ENCODE measurements at regions not wholly inside any gene's neighbourhood (a gene's known extent, or its start where the extent isn't known, plus 50 kb on each side); places are given as distances from the start of the nearest gene placed in this dataset.
"Not testable (repeated sequence)": the region's sequence is repeated elsewhere in the genome, so short reads cannot be mapped to it uniquely, and the experiment has no call there.

DNA sequence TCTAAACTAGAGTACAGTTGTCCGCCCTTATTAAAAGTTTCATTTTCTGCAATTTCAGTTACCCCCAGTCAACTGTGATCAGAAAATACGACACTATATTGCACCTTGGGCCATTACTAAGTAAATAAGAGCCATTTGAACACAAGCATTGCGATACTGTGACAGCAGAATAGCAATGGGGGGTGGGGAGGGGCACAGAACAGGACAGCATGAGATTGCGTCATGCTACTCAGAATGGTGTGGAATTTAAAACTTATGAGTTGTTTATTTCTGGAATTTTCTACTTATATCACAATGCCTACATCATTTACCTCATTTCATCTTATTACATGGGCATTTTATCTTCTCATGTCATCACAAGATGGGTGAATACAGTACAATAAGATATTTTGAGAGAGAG, 166.3 kb downstream of the MANEA start:
- ATAC-seq = no peak
- Mint-ChIP-seq H3K9me3 (peaks cover 0 to 5% of the 10 kb centered on the region in 2 donors), H3K36me3 (no peaks in the 10 kb centered on the region)

DNA sequence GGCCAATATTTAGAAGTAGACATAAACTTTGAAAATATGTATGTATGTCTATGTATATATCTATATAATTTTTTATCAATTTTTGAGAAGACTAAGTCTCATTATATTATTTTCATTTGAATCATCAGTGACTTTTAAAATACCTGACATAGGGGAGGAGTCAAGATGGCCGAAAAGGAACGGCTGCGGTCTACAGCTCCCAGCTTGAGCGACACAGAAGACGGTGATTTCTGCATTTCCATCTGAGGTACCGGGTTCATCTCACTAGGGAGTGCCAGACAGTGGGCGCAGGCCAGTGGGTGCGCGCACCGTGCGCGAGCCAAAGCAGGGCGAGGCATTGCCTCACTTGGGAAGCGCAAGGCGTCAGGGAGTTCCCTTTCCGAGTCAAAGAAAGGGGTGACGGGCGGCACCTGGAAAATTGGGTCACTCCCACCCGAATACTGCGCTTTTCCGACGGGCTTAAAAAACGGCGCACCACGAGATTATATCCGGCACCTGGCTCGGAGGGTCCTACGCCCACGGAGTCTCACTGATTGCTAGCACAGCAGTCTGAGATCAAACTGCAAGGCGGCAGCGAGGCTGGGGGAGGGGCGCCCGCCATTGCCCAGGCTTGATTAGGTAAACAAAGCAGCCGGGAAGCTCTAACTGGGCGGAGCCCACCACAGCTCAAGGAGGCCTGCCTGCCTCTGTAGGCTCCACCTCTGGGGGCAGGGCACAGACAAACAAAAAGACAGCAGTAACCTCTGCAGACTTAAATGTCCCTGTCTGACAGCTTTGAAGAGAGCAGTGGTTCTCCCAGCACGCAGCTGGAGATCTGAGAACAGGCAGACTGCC, 181.1 kb downstream of the MANEA start:
- not testable (repeated sequence) for H3K27ac Mint-ChIP-seq; H3K36me3 Mint-ChIP-seq; ATAC-seq; H3K9me3 Mint-ChIP-seq; DNase-seq (ENCODE audit: low spot score in 2 of 2)

More for the DNA sequence above, 166.3 kb downstream of the MANEA start:
- no peak for DNase-seq (ENCODE audit: low spot score in 2 of 2)
- H3K27ac Mint-ChIP-seq = no peak overlapping the region

DNA sequence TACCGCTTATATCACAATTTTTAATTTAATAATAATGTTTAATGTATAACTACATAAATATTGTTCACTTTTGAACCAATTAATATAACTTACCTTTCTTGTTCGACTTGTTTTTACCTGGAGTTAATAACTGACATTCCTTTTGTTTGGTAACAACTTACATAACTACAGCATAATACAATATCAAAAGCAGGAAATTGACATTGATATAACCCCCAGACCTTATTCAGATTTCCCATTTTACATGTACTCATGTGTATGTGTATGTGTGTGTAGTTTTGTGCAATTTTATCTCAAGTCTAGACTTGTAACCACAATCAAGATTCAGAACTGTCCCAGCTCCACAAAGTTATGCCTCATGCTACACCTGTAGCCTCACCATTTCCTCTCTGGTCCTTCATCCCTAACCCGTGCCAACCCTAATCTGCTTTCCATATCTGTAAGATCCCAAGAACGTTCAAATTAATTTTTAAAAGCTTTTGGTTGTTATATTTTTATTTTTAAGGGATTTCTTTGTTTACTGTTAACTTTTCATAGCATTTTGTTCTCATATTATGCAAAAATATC, 190.6 kb downstream of the MANEA start:
- H3K36me3 Mint-ChIP-seq = no peaks in the 10 kb centered on the region
- no peak for ATAC-seq
- peaks cover 0 to 1% of the 10 kb centered on the region in 2 donors for H3K9me3 Mint-ChIP-seq
- no peak overlapping the region for H3K27ac Mint-ChIP-seq
- no peak for DNase-seq (ENCODE audit: low spot score in 2 of 2)

DNA sequence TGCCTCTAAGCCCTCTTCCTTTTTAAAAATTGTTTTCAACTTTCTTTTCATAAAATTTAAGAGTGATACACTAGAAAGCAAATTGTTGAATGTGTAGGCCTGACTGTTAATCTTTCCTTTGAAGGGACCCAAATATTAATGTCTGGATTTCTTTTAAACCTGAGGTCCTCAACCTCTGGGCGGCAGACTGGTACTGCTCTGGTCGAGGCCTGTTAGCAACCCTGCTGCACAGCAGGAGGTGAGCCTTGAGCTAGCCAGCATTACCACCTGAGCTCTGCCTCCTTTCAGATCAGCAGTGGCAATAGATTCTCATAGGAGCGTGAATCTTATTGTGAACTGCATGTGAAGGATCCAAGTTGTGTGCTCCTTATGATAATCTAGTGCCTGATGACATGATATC, 191.2 kb downstream of the MANEA start:
- Mint-ChIP-seq H3K36me3 (no peaks in the 10 kb centered on the region), H3K27ac (no peak overlapping the region), H3K9me3 (peaks cover 0 to 7% of the 10 kb centered on the region in 2 donors)
- no peak for DNase-seq (ENCODE audit: low spot score in 2 of 2)
- ATAC-seq = no peak

DNA sequence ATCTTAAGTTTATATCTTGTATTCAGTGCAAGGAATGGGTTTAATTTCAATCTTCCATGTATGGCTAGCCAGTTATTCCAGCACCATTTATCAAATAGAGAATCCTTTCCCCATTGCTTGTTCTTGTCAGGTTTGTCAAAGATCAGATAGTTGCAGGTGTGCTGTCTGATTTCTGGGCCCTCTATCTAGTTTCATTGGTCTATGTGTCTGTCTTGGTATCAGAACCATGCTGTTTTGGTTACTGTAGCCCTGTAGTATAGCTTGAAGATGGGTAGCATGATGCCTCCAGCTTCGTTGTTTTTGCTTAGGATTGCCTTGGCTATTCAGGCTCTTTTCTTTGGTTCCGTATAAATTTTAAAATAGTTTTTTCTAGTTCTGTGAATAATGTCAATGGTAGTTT, 200.0 kb downstream of the MANEA start:
- H3K27ac Mint-ChIP-seq = no peak overlapping the region
- ATAC-seq = no peak
- H3K9me3 Mint-ChIP-seq = peaks cover 3 to 14% of the 10 kb centered on the region in 2 donors

DNA sequence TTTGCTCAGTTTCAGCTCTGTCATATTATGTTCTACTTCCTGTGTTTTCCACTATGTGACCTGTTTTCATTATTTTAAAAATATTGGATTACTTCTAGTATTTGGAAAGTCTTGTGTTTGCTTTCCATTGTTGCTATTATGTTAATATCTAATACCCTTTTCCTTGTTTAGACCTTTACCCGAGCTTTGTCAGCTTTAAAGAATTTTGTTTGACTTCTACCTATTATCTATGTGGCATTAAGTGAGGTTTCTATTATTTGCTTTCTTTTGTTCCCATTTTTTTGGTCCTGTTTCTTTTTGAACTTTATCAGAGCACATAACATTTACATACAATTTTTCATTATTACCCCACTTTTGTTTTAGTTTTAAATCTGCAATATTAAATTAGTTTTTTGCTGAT, 202.7 kb downstream of the MANEA start:
- Mint-ChIP-seq H3K27ac (no peak overlapping the region), H3K9me3 (peaks cover 3 to 12% of the 10 kb centered on the region in 2 donors), H3K36me3 (no peaks in the 10 kb centered on the region)
- no peak for ATAC-seq
- DNase-seq (ENCODE audit: low spot score in 2 of 2) = no peak

More for the DNA sequence above, 200.0 kb downstream of the MANEA start:
- no peak for DNase-seq (ENCODE audit: low spot score in 2 of 2)
- no peaks in the 10 kb centered on the region for H3K36me3 Mint-ChIP-seq

DNA sequence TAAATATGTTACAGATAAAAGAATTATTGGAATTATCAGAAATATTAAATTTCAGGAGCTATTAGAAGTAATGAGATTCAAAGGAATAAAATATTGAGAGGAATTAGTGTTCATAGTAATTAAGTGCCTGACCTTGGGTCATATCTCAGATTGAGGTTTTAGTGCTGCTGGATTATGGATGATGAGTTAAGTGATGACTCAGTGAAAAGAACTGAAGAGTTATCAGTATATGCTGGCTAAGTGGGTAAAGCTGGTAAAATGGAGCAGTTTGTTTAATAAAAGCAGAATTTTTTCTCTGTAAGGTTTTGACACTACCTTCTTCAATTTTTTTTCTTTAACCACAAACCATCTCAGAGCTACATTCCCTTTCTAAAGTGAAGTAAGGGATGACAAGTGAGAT, 206.7 kb downstream of the MANEA start:
- H3K9me3 Mint-ChIP-seq = peaks cover 0 to 4% of the 10 kb centered on the region in 2 donors
- ATAC-seq (no peak), DNase-seq (ENCODE audit: low spot score in 2 of 2) (no peak)
- no peaks in the 10 kb centered on the region for H3K36me3 Mint-ChIP-seq
- H3K27ac Mint-ChIP-seq = no peak overlapping the region

DNA sequence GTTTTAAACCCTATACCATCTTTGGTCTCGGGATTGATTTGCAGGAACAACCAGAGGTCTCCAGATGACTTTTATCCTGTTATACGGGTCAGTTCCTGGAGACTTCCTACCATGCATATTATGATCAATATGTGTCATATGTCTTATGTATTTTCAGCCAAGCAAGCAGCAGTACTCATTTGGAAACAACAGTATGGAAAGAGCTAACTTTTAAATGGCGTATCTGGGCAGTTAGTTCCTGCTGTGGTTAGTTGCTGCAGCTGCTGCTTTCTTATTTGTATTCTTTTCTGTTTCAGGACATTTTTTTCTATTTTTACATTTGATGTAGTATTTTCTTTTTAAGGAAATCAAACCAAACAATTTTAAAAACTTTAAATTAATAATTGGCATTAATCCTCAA, 207.5 kb downstream of the MANEA start:
- ATAC-seq (no peak), DNase-seq (ENCODE audit: low spot score in 2 of 2) (no peak)
- Mint-ChIP-seq H3K27ac (no peak overlapping the region), H3K36me3 (no peaks in the 10 kb centered on the region), H3K9me3 (peaks cover 0 to 4% of the 10 kb centered on the region in 2 donors)

DNA sequence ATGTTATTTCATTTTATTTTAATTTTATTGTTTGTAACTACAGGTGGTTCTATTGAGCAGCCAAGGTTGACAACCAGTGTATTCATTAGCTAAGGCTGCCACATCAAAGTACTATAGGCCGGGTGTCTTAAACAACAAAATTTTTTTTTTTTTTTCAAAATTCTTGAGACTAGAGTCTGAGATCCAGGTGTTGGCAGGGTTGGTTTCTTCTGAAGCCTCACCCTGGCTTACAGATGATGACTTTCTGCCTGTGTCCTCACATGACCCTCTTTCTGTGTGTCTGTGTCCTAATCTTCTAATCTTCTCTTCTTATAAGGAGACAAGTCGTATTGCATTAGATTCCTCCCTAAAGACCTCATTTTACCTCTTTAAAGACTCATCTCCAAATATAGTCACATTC, 208.4 kb downstream of the MANEA start:
- no peak for DNase-seq (ENCODE audit: low spot score in 2 of 2)
- peaks cover 0 to 4% of the 10 kb centered on the region in 2 donors for H3K9me3 Mint-ChIP-seq

DNA sequence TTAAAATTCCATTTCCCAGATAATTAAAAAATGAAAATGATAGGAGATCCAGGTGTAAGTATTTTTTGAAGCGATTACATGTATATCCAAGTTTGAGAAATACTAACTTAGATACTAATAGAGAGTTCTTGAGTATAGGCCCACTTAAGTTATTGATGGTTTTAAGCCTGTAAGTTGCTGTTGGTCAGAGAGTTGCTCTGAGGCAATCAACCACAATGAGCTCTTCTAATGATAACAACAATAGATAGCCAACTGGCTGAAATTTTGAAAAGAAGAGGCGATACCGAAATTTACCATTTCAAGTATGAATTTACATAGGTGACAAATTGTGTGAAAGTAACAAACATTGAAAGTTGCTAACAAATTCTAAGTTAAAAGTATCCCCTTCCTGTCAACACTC, 209.5 kb downstream of the MANEA start:
- no peak for ATAC-seq
- DNase-seq (ENCODE audit: low spot score in 2 of 2) = no peak
- H3K27ac Mint-ChIP-seq = no peak overlapping the region

More for the DNA sequence above, 208.4 kb downstream of the MANEA start:
- Mint-ChIP-seq H3K27ac (no peak overlapping the region), H3K36me3 (no peaks in the 10 kb centered on the region)
- ATAC-seq = no peak

DNA sequence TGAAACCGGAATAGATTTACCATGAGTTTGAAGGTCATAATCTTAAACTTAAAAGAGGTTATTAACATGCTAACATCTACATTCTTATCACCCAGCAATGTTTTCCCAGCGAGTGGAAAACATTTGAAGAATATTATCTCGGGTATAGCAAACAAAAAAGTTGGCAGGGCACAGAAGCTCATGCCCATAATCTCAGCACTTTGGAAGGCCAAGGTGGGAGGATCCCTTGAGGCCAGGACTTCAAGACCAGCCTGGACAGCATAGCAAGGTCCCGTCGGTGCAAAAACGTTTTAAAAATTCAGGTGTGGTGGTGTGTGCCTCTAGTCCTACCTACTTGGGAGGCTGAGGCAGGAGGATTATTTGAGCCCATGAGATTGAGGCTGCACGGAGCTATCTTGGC, 213.5 kb downstream of the MANEA start:
- DNase-seq (ENCODE audit: low spot score in 2 of 2) (no peak), ATAC-seq (no peak)
- Mint-ChIP-seq H3K36me3 (no peaks in the 10 kb centered on the region), H3K27ac (no peak overlapping the region), H3K9me3 (peaks cover 5% of the 10 kb centered on the region in 2 donors)

More for the DNA sequence above, 209.5 kb downstream of the MANEA start:
- H3K9me3 Mint-ChIP-seq = peaks cover 0 to 4% of the 10 kb centered on the region in 2 donors
- no peaks in the 10 kb centered on the region for H3K36me3 Mint-ChIP-seq

DNA sequence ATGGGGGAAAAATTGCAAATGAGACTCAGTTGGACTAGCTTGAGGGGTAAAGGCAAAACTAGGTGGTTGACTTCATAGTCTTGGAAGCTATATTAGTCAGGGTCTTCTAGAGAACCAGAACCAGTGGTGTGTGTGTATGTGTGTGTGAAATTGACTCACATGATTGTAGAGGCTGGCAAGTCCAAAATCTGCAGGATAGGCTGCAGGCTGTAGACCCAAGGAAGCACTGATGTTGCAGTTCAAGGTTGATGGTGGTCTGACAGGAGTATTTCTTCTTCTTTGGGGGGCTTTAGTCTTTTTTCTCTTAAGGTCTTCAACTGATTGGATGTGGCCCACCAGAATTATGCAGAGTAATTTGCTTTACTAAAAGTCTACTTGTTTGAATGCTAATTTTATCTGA, 217.4 kb downstream of the MANEA start:
- H3K36me3 Mint-ChIP-seq = no peaks in the 10 kb centered on the region

DNA sequence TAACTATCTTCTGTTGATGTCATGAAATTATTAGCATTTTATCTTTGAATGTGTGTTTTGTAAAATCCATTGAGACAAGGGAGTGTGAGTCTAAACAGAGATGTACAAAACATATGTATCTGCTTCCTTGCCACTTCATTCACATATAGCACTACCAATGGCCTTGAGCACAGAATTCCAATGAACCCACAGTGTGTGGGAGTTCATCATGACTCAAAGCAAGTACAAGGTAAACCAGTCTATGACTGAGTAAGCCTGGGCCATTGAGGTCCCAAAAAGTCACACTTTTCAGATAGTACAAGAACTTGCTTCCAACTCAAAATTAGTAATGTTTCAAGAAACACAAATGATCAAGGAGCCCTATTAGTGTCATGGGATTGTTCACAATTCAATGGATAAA, 218.6 kb downstream of the MANEA start:
- ATAC-seq = no peak

More for the DNA sequence above, 217.4 kb downstream of the MANEA start:
- DNase-seq (ENCODE audit: low spot score in 2 of 2) (no peak), ATAC-seq (no peak)
- Mint-ChIP-seq H3K27ac (no peak overlapping the region), H3K9me3 (peaks cover 5 to 13% of the 10 kb centered on the region in 2 donors)

DNA sequence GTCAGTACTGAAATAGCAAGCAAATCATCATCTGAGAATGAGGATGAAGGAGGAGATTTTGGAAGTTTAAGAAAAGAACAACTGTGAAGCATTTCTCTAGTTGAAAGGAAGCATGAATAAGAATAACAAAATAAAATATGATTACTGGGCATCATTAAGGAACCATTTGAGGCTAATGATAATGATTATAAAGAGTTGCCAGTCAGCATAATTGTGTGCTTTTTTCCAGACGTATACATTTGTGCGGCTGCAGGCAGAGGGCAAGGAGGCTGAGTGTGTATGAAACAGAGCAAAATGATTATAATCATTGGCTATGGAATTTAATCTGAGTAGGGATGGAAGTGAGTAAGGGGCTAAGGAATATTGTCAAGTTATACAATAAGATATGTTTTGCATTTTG, 218.7 kb upstream of the FUT9 start:
- DNase-seq (ENCODE audit: low spot score in 2 of 2) (no peak), ATAC-seq (no peak)
- Mint-ChIP-seq H3K36me3 (no peaks in the 10 kb centered on the region), H3K9me3 (peaks cover 5 to 13% of the 10 kb centered on the region in 2 donors), H3K27ac (no peak overlapping the region)

More for the DNA sequence above, 218.6 kb downstream of the MANEA start:
- peaks cover 5 to 13% of the 10 kb centered on the region in 2 donors for H3K9me3 Mint-ChIP-seq
- no peak overlapping the region for H3K27ac Mint-ChIP-seq
- DNase-seq (ENCODE audit: low spot score in 2 of 2) = no peak
- no peaks in the 10 kb centered on the region for H3K36me3 Mint-ChIP-seq

DNA sequence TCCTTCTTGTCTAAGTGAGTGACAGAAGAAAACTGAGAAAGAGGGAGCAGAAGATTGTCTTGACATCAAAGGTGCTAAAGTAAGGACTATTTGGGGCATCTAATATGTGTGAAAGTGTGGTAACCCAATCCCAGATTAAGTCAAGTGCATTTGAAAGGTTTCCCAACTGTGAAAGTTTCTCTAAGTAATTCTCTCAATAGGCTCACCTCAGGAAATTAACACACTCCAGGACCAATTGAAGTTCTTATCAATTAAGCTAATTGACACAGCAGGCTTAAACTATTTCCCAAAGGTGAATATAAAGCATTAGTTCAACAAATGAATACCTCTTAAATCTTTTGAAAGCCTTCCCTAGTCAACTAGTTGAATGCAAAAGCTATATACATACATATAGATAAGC, 212.8 kb upstream of the FUT9 start:
- ATAC-seq (no peak), DNase-seq (ENCODE audit: low spot score in 2 of 2) (no peak)
- H3K27ac Mint-ChIP-seq = no peak overlapping the region
- H3K9me3 Mint-ChIP-seq = no peaks in the 10 kb centered on the region
- no peaks in the 10 kb centered on the region for H3K36me3 Mint-ChIP-seq

DNA sequence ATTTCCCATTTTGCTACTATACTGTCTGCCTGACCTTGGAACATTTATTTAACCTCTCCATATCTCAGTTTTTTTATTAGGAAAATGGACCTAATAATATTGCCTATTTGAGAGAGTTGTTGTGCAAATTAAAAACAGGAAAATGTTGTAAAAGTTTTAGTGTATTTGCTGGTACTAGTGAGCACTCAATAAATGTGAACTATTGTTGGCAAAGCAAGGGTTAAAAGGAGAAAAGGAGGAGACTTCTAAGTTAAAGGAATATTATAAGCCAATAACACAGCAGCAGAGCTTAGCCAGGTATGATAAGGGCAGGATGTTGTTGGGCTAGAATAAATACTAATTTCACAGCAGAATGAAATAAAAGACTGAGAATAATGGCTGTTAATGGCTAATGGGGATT, 211.9 kb upstream of the FUT9 start:
- Mint-ChIP-seq H3K27ac (no peak overlapping the region), H3K9me3 (peaks cover 0 to 5% of the 10 kb centered on the region in 2 donors), H3K36me3 (no peaks in the 10 kb centered on the region)
- ATAC-seq (no peak), DNase-seq (ENCODE audit: low spot score in 2 of 2) (no peak)

DNA sequence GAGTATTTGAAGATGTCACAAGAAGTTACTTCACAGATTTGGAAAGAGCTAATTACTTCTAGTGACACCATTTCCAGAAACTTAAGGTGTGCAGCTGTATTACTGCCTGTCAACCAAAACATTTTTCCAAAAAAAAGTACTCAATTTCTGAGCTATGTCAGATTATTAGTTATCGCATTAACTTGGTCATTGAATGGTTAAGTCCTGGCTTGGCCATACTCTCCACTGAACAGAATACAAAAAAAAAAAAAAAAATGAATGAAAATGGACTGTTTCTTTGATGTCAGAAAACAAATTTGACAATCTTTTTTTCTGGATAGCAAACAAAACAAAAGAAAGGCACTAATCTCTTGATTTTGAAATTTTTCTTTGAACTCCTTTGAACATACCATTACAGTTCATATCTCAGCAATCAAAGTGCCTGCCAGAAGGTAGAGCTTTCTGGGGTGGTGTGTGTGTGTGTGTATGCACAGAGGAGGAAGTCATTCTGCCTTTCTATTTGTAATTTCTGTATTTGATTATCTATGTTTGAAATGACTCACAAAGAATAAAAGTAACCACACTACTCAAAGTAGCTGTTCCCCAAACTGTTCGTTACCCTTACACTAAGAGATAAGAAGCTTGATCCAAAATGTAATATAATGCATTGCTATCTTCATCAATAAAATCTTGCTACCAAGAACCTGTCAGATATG, 210.8 kb upstream of the FUT9 start:
- Mint-ChIP-seq H3K36me3 (no peaks in the 10 kb centered on the region), H3K27ac (no peak overlapping the region), H3K9me3 (peaks cover 0 to 5% of the 10 kb centered on the region in 2 donors)
- ATAC-seq (peak in 1 of 2 donors; percentile 84), DNase-seq (ENCODE audit: low spot score in 2 of 2) (no peak)
